Tibial nerve (tissue), 4 donors: ENCODE measurements at regions not wholly inside any gene's neighbourhood (a gene's known extent, or its start where the extent isn't known, plus 50 kb on each side); places are given as distances from the start of the nearest gene placed in this dataset.

Experiments used
- DNase-seq, 2 donors: peaks; one replicate each; pipeline ENCODE4 v3.0.0-alpha.2; 2019; ENCODE audit warnings: low spot score in 2 of 2
- H3K27ac ChIP-seq, 4 donors: fragments of 200-600 bp; sonication (generic) in 3 of 4; one replicate each; pipeline ENCODE4 v1.5.1; 2017 to 2019; ENCODE audit warnings: mild to moderate bottlenecking in 1 of 4
- H3K27me3 ChIP-seq, 2 donors: fragments of 200-600 bp; sonication (generic) in 1 of 2; one replicate each; pipeline versions ENCODE4 v1.5.1 to v1.6.0; 2017 to 2019
- H3K36me3 ChIP-seq, 3 donors: fragments of 200-600 bp; sonication (generic); one replicate each; pipeline ENCODE4 v1.5.1; 2018 to 2019
- H3K4me1 ChIP-seq, 4 donors: fragments of 200-600 bp; sonication (generic) in 3 of 4; one replicate each; pipeline ENCODE4 v1.5.1; 2017 to 2019
- H3K4me3 ChIP-seq, 4 donors: fragments of 200-600 bp; sonication (generic) in 3 of 4; one replicate each; pipeline ENCODE4 v1.5.1; 2017 to 2019; ENCODE audit warnings: mild to moderate bottlenecking in 1 of 4, moderate library complexity in 1 of 4
- H3K9me3 ChIP-seq, 4 donors: fragments of 200-600 bp; sonication (generic) in 3 of 4; one replicate each; pipeline ENCODE4 v1.5.1; 2017 to 2019
- EP300 ChIP-seq, 2 donors: sonication (generic); formaldehyde crosslinking; IDR thresholded peaks; one replicate each; pipeline ENCODE4 v1.6.1; 2017; ENCODE audit warnings: antibody characterized with exemption in 2 of 2, mild to moderate bottlenecking in 1 of 2
- POLR2A ChIP-seq, 2 donors: fragments of 450-650 bp; IDR thresholded peaks; one replicate each; pipeline ENCODE4 v1.6.1; 2017; ENCODE audit warnings: antibody characterized with exemption in 2 of 2, mild to moderate bottlenecking in 2 of 2, moderate library complexity in 2 of 2
- WGBS, 2 donors: methylation state at CpG; one replicate each; pipeline ENCODE4 v1.1.5; 2018; 5-methylcytosine and 5-hydroxymethylcytosine counted together
- TF ChIP-seq, protein P1 (sequence below), 5 experiments: fragments of 200-600 bp in 3 of 5; fragments of 450-650 bp in 2 of 5; sonication (generic) in 3 of 5; IDR thresholded peaks; one replicate each; pipeline ENCODE4 v1.5.1; 2016 to 2019; ENCODE audit warnings: antibody characterized with exemption in 5 of 5, mild to moderate bottlenecking in 3 of 5, moderate library complexity in 2 of 5

DNA sequence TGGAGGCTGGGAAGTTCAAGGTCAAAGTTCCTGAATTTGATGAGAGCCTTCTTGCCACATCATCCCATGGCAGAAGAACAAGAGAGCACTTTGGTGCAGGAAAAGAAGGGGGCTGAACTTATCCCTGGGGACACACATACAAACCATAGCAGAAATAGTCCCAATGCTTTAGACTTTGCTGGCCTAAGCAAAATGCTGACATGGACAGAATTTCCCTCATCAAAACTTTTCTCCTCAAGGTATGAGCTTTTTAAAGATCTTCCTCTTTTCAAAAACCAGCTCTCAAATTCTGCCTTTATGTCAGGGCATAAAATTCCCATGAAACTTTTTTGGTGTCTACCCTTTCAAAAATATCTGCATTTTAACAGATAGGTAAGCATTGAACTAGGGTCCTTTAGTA lies 341.8 kb upstream of the SMARCA2 start:
- H3K27me3 ChIP-seq, result no peaks in the 10 kb centered on the region
- no peak overlapping the region for H3K27ac ChIP-seq
- no peaks in the 10 kb centered on the region for H3K36me3 ChIP-seq
- DNase-seq, result no peak
- no peaks in the 10 kb centered on the region for H3K4me1 ChIP-seq
- no peaks in the 10 kb centered on the region for H3K9me3 ChIP-seq
- TF ChIP-seq EP300 (IDR thresholded peaks at IDR 0.05), result no peak
- no peak for TF ChIP-seq POLR2A (IDR thresholded peaks at IDR 0.05)
- TF ChIP-seq, protein P1, sequence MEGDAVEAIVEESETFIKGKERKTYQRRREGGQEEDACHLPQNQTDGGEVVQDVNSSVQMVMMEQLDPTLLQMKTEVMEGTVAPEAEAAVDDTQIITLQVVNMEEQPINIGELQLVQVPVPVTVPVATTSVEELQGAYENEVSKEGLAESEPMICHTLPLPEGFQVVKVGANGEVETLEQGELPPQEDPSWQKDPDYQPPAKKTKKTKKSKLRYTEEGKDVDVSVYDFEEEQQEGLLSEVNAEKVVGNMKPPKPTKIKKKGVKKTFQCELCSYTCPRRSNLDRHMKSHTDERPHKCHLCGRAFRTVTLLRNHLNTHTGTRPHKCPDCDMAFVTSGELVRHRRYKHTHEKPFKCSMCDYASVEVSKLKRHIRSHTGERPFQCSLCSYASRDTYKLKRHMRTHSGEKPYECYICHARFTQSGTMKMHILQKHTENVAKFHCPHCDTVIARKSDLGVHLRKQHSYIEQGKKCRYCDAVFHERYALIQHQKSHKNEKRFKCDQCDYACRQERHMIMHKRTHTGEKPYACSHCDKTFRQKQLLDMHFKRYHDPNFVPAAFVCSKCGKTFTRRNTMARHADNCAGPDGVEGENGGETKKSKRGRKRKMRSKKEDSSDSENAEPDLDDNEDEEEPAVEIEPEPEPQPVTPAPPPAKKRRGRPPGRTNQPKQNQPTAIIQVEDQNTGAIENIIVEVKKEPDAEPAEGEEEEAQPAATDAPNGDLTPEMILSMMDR (IDR thresholded peaks at IDR 0.05), result no peak
- no peak overlapping the region for H3K4me3 ChIP-seq

DNA sequence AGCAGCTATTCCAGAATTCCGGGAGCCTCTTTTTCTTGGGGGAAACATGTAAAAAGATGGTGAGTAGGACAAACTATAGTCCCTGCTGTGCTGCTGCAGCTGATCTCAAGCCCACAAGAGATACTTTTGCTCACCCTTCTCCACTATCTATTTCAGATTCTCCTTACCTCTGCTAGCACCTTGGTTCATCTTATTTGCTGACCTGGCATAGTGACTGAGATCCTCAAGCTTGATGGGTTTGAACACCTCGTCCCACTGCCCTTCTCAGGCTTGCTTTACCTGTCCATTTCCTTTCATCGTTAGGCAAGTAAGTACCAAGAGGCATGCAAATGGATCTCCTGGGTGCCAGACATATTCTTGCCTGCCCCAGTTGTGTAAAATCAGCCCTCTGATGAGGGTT lies 338.4 kb upstream of the SMARCA2 start:
- Histone ChIP-seq H3K4me1 (no peaks in the 10 kb centered on the region), H3K4me3 (no peak overlapping the region), H3K9me3 (no peaks in the 10 kb centered on the region), H3K27ac (no peak overlapping the region), H3K36me3 (no peaks in the 10 kb centered on the region), H3K27me3 (no peaks in the 10 kb centered on the region)
- WGBS, 2 donors, result 82 to 90% methylated on average over 3 of the region's 3 CpGs
- TF ChIP-seq POLR2A (IDR thresholded peaks at IDR 0.05), result no peak
- no peak for TF ChIP-seq EP300 (IDR thresholded peaks at IDR 0.05)
- TF ChIP-seq, protein P1 (IDR thresholded peaks at IDR 0.05), result no peak
- DNase-seq, result no peak

DNA sequence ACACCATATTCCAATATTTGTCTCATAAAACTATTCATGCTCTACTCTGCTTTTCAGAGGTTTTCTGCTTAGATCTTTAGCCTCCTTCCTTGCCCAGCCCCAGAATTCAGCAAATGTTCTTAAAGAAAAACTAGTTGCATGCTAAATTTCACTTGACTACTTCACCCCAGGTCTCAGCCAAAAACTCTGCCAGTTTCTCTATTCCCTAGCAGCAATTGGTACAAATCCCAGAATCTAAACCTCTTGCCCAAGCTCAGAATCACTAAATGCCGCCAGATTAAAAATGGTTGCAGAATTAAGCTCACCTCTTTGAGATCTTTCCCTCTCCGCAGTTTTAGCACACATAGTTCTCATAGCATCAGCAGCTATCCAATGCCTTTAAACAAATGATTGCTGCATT lies 331.2 kb upstream of the SMARCA2 start:
- H3K9me3 ChIP-seq, result peaks cover 0 to 6% (median 0%) of the 10 kb centered on the region in 4 donors
- no peak overlapping the region for H3K27ac ChIP-seq
- no peaks in the 10 kb centered on the region for H3K27me3 ChIP-seq
- WGBS, 2 donors, result 82 to 93% methylated on average over 2 of the region's 2 CpGs
- H3K4me1 ChIP-seq, result no peaks in the 10 kb centered on the region
- H3K36me3 ChIP-seq, result no peaks in the 10 kb centered on the region
- H3K4me3 ChIP-seq, result no peak overlapping the region
- TF ChIP-seq POLR2A (IDR thresholded peaks at IDR 0.05) (no peak), EP300 (IDR thresholded peaks at IDR 0.05) (no peak)
- TF ChIP-seq, protein P1 (IDR thresholded peaks at IDR 0.05), result no peak
- DNase-seq, result no peak

DNA sequence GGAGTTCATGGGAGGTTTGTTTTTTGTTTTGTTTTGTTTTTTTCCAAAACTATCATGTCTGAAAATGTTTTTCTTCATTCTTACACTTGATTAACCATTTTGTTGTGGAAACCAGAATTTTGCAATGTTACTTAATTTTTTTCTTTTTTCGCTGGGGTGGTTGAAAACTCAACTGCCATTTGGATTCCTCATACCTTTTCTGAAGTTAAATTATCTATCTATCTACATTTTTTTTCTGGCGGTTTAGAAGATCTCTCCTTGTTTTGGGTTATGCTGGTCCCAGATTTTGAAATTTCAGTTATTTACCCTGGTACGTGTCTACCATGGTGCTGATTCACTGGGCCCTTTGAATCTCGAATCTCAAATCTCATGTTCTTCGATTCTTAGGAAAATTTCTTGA lies 316.2 kb upstream of the SMARCA2 start:
- Histone ChIP-seq H3K9me3 (peaks cover 0 to 2% (median 0%) of the 10 kb centered on the region in 4 donors), H3K36me3 (no peaks in the 10 kb centered on the region), H3K4me1 (no peaks in the 10 kb centered on the region), H3K27me3 (no peaks in the 10 kb centered on the region), H3K4me3 (no peak overlapping the region), H3K27ac (no peak overlapping the region)
- TF ChIP-seq, protein P1 (IDR thresholded peaks at IDR 0.05), result no peak
- no peak for TF ChIP-seq EP300 (IDR thresholded peaks at IDR 0.05)
- TF ChIP-seq POLR2A (IDR thresholded peaks at IDR 0.05), result no peak
- no peak for DNase-seq
- WGBS, 2 donors, result 92 to 93% methylated on average over 5 of the region's 5 CpGs

DNA sequence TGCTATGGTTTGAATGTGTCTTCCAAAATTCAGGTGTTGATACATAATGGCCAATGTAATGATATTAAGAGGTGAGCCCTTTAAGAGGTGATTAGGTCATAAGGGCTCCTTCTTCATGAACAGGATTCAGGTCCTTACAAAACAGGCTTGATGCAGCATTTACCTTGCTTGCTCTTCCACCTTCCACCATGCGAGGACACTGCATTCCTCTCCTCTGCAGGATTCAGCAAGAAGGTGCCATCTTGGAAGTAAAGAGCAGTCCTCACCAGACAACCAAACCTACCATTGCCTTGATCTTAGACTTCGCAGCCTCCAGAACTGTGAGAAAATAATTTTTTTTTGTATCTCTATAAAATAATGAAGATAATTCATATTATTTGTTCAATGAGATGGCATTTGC lies 314.0 kb upstream of the SMARCA2 start:
- peaks cover 0 to 3% (median 0%) of the 10 kb centered on the region in 4 donors for H3K9me3 ChIP-seq
- no peaks in the 10 kb centered on the region for H3K4me1 ChIP-seq
- TF ChIP-seq EP300 (IDR thresholded peaks at IDR 0.05) (no peak), POLR2A (IDR thresholded peaks at IDR 0.05) (no peak)
- TF ChIP-seq, protein P1 (IDR thresholded peaks at IDR 0.05), result no peak
- H3K4me3 ChIP-seq, result no peak overlapping the region
- DNase-seq, result no peak
- no peaks in the 10 kb centered on the region for H3K36me3 ChIP-seq
- H3K27ac ChIP-seq, result no peak overlapping the region
- H3K27me3 ChIP-seq, result no peaks in the 10 kb centered on the region
- 82 to 93% methylated on average over 2 of the region's 2 CpGs for WGBS, 2 donors
